ENCODE measurements at regions not wholly inside any gene's neighbourhood (a gene's known extent, or its start where the extent isn't known, plus 50 kb on each side); places are given as distances from the start of the nearest gene placed in this dataset.

DNA sequence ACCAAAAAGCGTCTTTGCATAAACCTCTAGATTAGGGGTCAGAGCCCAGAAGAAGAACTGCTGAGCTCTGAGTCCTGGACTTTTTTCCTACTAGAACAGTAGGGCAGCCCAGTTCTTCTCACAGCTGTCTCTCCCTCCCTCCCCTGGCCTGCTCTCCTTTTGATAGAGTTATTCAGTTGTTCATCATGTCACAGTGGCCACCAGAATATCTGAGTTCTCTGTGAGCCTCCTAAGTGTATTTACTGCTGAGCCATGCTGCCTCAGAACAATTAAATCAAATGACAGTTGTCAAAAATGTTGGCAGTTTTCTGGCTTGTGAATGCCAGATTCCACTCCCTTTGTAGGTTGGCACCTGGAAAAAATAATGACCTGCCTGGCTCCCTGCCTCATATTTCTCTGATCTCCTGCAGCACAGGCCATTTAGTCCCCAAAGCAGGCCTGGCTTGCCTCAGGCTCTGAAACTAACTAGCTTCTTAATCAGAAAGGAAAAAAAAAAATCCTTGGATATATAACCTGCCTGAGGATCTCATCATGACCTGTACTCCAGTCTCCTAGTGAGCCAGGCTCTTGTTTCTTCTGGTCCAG lies 377.4 kb upstream of the LARGE1 start:
- H3K27me3 ChIP-seq (replicated peaks in 1 of 4; ENCODE audit: control extremely low read depth in 1 of 4, control insufficient read depth in 3 of 4, insufficient read depth in 4 of 4, low read length in 3 of 4): no peaks in the 10 kb centered on the region
- TF ChIP-seq, protein P1, sequence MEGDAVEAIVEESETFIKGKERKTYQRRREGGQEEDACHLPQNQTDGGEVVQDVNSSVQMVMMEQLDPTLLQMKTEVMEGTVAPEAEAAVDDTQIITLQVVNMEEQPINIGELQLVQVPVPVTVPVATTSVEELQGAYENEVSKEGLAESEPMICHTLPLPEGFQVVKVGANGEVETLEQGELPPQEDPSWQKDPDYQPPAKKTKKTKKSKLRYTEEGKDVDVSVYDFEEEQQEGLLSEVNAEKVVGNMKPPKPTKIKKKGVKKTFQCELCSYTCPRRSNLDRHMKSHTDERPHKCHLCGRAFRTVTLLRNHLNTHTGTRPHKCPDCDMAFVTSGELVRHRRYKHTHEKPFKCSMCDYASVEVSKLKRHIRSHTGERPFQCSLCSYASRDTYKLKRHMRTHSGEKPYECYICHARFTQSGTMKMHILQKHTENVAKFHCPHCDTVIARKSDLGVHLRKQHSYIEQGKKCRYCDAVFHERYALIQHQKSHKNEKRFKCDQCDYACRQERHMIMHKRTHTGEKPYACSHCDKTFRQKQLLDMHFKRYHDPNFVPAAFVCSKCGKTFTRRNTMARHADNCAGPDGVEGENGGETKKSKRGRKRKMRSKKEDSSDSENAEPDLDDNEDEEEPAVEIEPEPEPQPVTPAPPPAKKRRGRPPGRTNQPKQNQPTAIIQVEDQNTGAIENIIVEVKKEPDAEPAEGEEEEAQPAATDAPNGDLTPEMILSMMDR (IDR thresholded peaks at IDR 0.05): no peak
- no peak for TF ChIP-seq EZH2 (IDR thresholded peaks at IDR 0.05; ENCODE audit: borderline replicate concordance, insufficient read depth, low read depth, low read length, poor library complexity, severe bottlenecking)
- no peaks in the 10 kb centered on the region for H3K9me3 ChIP-seq (ENCODE audit: control extremely low read depth in 1 of 3, control insufficient read depth in 2 of 3, insufficient read depth in 1 of 3, low read length in 2 of 3)
- H2AFZ ChIP-seq (ENCODE audit: insufficient read depth, low read depth, low read length, poor library complexity, severe bottlenecking): no peak overlapping the region
- 89% methylated on average over 1 of the region's 1 CpG for WGBS (ENCODE audit: insufficient coverage)
- no peak overlapping the region for H3K4me3 ChIP-seq (ENCODE audit: control extremely low read depth in 1 of 5, extremely low read depth in 1 of 5, insufficient read depth in 1 of 5, low read depth in 2 of 5, low read length in 4 of 5)
- Mint-ChIP-seq H3K4me3 (no peak overlapping the region), H3K27me3 (no peaks in the 10 kb centered on the region), H3K4me1 (no peaks in the 10 kb centered on the region), H3K27ac (no peak overlapping the region), H3K9me3 (ENCODE audit: insufficient read depth) (no peaks in the 10 kb centered on the region)
- POLR2A ChIA-PET: no interaction called here
- CTCF ChIA-PET: no interaction called here
- no peaks in the 10 kb centered on the region for H4K20me1 ChIP-seq (ENCODE audit: control insufficient read depth, insufficient read depth, low read length, poor library complexity, severe bottlenecking)
- ATAC-seq (ENCODE audit: low read depth): no peak
- no peak for DNase-seq
- H3K9ac ChIP-seq (ENCODE audit: low read length): no peak overlapping the region
- H3K4me2 ChIP-seq (replicated peaks; ENCODE audit: low read depth, low read length, poor library complexity, severe bottlenecking): no peak overlapping the region
- H3K79me2 ChIP-seq (ENCODE audit: control insufficient read depth, insufficient read depth, low read length): no peaks in the 10 kb centered on the region
- no peaks in the 10 kb centered on the region for H3K36me3 ChIP-seq (replicated peaks in 1 of 2; ENCODE audit: control extremely low read depth in 1 of 2, control insufficient read depth in 1 of 2, extremely low read depth in 1 of 2, insufficient read depth in 2 of 2, low read length in 1 of 2)
- no peaks in the 10 kb centered on the region for H3K4me1 ChIP-seq (ENCODE audit: control insufficient read depth in 2 of 2, insufficient read depth in 2 of 2, low read length in 2 of 2)
- no peak overlapping the region for H3K27ac ChIP-seq (ENCODE audit: low read length in 2 of 2)
- intact Hi-C loops (cut with micrococcal nuclease): no loop called here

DNA sequence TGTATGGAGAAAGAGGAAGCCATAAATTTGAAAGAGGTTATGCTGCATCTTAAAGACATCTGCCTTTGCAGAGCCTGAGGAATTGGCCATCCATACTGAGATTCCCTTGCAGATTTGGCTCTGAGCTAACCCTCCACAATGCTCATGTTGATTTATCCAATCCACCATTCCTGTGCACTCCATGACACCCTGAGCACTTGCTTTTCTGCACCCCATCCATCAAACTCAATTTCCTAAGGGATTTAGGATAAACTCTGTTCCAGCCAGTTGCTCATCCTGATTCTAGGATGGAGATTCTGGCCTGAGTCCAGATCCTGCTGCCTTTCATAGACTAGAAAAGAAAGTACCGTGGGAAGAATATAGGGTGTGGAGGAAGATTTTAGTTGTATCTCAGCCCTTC lies 379.2 kb upstream of the LARGE1 start:
- intact Hi-C loops (cut with micrococcal nuclease): no loop called here
- H3K4me1 ChIP-seq (ENCODE audit: control insufficient read depth in 2 of 2, insufficient read depth in 2 of 2, low read length in 2 of 2): no peaks in the 10 kb centered on the region
- no peak overlapping the region for H3K4me3 ChIP-seq (ENCODE audit: control extremely low read depth in 1 of 5, extremely low read depth in 1 of 5, insufficient read depth in 1 of 5, low read depth in 2 of 5, low read length in 4 of 5)
- no peak overlapping the region for H3K9ac ChIP-seq (ENCODE audit: low read length)
- Mint-ChIP-seq H3K4me3 (no peak overlapping the region), H3K27me3 (no peaks in the 10 kb centered on the region), H3K27ac (no peak overlapping the region), H3K4me1 (no peaks in the 10 kb centered on the region), H3K9me3 (ENCODE audit: insufficient read depth) (no peaks in the 10 kb centered on the region)
- no peaks in the 10 kb centered on the region for H3K36me3 ChIP-seq (replicated peaks in 1 of 2; ENCODE audit: control extremely low read depth in 1 of 2, control insufficient read depth in 1 of 2, extremely low read depth in 1 of 2, insufficient read depth in 2 of 2, low read length in 1 of 2)
- H3K79me2 ChIP-seq (ENCODE audit: control insufficient read depth, insufficient read depth, low read length): no peaks in the 10 kb centered on the region
- no peak for TF ChIP-seq EZH2 (IDR thresholded peaks at IDR 0.05; ENCODE audit: borderline replicate concordance, insufficient read depth, low read depth, low read length, poor library complexity, severe bottlenecking)
- TF ChIP-seq, protein P1 (IDR thresholded peaks at IDR 0.05): no peak
- WGBS (ENCODE audit: insufficient coverage): 100% methylated on average over 1 of the region's 1 CpG
- no peaks in the 10 kb centered on the region for H3K27me3 ChIP-seq (replicated peaks in 1 of 4; ENCODE audit: control extremely low read depth in 1 of 4, control insufficient read depth in 3 of 4, insufficient read depth in 4 of 4, low read length in 3 of 4)
- H3K4me2 ChIP-seq (replicated peaks; ENCODE audit: low read depth, low read length, poor library complexity, severe bottlenecking): no peak overlapping the region
- H3K9me3 ChIP-seq (ENCODE audit: control extremely low read depth in 1 of 3, control insufficient read depth in 2 of 3, insufficient read depth in 1 of 3, low read length in 2 of 3): no peaks in the 10 kb centered on the region
- ChIA-PET CTCF (no interaction called here), POLR2A (no interaction called here)
- no peak overlapping the region for H2AFZ ChIP-seq (ENCODE audit: insufficient read depth, low read depth, low read length, poor library complexity, severe bottlenecking)
- DNase-seq (no peak), ATAC-seq (ENCODE audit: low read depth) (no peak)
- no peaks in the 10 kb centered on the region for H4K20me1 ChIP-seq (ENCODE audit: control insufficient read depth, insufficient read depth, low read length, poor library complexity, severe bottlenecking)
- no peak overlapping the region for H3K27ac ChIP-seq (ENCODE audit: low read length in 2 of 2)

Measured in B cell (primary cell).